ENCODE measurements at regions not wholly inside any gene's neighbourhood (a gene's known extent, or its start where the extent isn't known, plus 50 kb on each side); places are given as distances from the start of the nearest gene placed in this dataset.
"Not testable (repeated sequence)": the region's sequence is repeated elsewhere in the genome, so short reads cannot be mapped to it uniquely, and the experiment has no call there.

- DNase-seq (ENCODE audit: low read depth) = peak; percentile 86
Observed at GRCh38 chr7:149714081-149714909, 59.1 kb downstream of the ZNF467 start.

GRCh38 chr7:149713731-149714068, 59.7 kb downstream of the ZNF467 start:
- no peak for DNase-seq (ENCODE audit: low read depth)

DNA sequence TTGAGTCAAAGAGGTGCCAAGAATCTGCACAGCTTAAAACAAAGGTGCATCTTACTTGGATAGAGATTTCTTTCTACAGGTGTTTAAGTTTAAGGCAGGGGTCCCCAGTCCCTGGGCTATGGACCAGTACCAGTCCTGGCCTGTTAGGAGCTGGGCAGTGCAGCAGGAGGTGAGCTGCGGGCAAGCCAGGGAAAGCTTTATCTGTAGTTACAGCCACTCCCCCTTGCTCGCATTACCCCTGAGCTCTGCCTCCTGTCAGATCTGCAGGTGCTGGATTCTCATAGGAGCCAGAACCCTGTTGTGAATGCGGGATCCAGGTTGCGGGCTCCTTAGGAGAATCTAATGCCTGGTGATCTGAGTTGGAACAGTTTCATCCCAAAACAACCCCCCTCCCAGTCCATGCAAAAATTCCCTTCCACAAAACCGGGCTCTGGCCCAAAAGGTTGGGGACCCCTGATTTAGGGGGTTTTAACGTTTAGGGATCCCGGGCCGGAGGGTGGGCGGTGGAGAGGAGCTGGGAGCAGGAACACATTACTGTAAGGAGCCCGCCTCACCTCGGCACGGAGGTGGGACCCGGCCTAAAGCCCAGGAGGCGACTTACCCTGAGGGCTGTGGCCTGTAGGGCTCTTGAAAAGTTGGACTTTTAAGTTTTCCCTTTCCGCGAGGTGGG, 60.2 kb downstream of the ZNF467 start:
- no peak for DNase-seq (ENCODE audit: low read depth)

- no peak for DNase-seq (ENCODE audit: low read depth)
Observed at GRCh38 chr7:149708026-149708425, 65.4 kb downstream of the ZNF467 start.

DNA sequence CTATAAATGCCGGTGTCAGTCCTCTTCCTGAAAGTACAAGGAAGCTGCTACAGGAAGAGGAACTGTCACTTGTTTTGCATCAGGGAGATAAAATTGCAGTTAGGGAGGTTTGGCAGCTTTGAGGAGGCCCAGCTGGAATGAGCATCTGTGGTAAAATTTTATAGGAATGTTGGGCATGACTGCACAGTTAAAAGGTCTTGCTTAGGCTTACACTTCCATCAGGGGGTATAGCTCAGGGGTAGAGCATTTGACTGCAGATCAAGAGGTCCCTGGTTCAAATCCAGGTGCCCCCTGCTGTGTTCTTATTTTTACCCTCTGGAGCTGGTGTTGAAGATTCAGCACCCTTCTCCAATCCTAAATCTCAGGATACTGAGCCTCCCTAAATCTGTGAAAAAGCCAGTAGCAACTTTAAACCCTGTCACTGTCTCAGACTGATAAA, 65.9 kb downstream of the ZNF467 start:
- peak; percentile 25 for DNase-seq (ENCODE audit: low read depth)

GRCh38 chr7:149706398-149706797, 67.0 kb downstream of the ZNF467 start:
- DNase-seq (ENCODE audit: low read depth) = no peak

GRCh38 chr7:149704507-149704906, 68.9 kb downstream of the ZNF467 start:
- DNase-seq (ENCODE audit: low read depth) = peak; percentile 17

DNA sequence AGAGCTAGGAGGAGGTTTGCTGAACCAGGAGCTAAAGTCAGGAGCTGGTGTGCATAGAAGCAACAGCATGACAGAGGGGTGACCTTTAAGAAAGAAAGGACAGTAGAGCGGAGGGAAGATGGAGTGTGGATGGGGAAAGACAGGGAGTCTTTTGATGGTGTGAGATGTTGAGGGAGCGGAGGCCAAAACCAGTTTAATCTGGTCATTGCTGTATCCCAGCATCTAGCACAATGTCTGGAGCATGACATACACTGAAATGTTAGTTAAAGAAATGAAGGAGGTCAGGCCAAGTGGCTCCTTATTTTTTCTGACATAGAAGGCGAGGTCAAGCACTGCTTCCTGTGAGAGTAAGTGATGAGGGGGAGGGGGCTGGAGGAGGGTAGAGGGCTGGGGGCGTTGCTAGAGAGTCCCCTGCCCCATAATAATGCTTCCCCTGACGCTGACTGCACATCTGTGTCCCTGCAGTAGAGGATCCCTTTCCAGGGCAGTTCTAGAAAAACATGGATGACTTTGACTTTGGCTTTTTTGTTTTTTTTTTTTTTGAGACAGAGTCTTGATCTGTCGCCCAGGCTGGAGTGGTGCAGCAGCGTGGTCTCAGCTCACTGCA, 70.2 kb downstream of the ZNF467 start:
- no peak for DNase-seq (ENCODE audit: low read depth)

GRCh38 chr7:149701495-149702240, 71.7 kb downstream of the ZNF467 start:
- no peak for DNase-seq (ENCODE audit: low read depth)

GRCh38 chr7:149697767-149698166, 75.6 kb downstream of the ZNF467 start:
- DNase-seq (ENCODE audit: low read depth) = not testable (repeated sequence)

- DNase-seq (ENCODE audit: low read depth) = no peak
Observed at GRCh38 chr7:149696280-149696679, 77.1 kb downstream of the ZNF467 start.

DNA sequence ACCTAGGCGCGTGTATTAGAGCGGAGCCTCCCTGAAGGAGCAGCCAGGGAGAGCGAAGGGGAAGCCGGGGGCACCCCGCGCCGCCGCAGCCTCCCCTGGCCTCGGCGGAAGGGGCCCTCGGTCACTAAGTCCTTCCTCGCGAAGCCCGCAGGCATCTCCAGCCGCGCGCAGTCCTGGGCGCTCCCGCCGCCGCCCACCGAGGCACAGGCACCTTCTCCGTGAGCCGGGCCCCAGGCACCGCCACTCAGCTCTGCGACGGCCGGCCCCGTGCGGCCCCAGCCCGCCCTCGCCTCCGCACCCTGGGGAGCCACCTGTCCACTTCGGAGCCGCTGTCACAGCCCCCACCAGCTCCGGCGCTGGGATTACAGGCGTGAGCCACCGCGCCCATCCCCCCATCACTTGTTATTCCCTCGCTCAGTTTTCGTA, 80.8 kb downstream of the ZNF467 start:
- DNase-seq (ENCODE audit: low read depth) = no peak

DNA sequence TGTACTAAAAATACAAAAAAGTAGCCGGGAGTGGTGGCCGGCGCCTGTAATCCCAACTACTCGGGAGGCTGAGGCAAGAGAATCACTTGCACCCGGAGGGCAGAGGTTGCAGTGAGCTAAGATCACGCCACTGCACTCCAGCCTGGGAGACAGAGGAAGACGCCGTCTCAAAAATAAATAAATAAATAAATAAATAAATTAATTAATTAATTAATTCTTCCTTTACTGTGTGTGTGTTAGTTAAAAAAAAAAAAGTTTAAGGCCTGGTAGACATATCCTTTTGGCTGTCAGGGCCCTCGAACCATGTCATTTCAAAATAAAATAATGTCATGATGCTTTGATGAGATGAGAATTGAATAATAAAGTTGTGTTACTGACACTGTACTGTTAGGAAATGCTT, 81.3 kb downstream of the ZNF467 start:
- no peak for DNase-seq (ENCODE audit: low read depth)

- DNase-seq (ENCODE audit: low read depth) = peak; percentile 68
Observed at GRCh38 chr7:149690688-149691446, 82.5 kb downstream of the ZNF467 start.

- no peak for DNase-seq (ENCODE audit: low read depth)
Observed at GRCh38 chr7:149689291-149689721, 84.1 kb downstream of the ZNF467 start.

GRCh38 chr7:149688836-149689235, 84.6 kb downstream of the ZNF467 start:
- no peak for DNase-seq (ENCODE audit: low read depth)

DNA sequence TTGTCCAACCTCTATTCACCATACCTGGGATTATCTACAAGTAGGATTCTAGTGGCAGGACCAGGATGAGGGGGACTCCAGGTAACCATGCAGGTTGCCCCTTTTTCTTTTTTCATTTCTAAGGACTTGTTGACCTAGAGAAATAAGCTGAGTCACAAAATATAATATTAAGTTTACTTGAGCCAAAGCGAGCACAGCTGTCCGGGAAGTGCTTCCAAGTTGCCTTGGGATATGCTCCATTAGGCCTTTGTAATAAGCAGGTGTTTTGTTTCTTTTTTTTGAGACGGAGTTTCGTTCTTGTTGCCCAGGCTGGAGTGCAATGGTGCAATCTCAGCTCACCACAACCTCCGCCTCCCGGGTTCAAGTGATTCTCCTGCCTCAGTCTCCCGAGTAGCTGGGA, 85.6 kb downstream of the ZNF467 start:
- DNase-seq (ENCODE audit: low read depth) = not testable (repeated sequence)

- DNase-seq (ENCODE audit: low read depth) = no peak
Observed at GRCh38 chr7:149686449-149686848, 86.9 kb downstream of the ZNF467 start.

GRCh38 chr7:149686011-149686410, 87.4 kb downstream of the ZNF467 start:
- peak; percentile 15 for DNase-seq (ENCODE audit: low read depth)

DNA sequence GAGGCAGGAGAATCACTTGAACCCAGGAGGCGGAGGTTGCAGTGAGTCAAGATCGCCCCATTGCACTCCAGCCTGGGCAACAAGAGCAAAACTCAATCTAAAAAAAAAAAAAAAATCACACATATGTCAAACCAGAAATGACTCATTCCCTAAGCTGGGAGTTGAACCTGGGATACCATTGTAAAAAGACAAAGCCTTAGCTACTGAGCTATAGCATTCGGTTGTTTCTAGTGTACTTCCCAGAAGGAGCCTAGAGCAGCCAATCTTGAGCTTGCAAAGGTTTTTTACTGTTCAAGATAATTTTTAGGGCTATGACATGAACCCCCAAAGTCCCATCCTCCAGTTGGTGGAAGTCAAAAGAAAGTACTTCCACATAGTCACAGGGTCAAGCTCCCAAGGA, 87.9 kb downstream of the ZNF467 start:
- peak; percentile 31 for DNase-seq (ENCODE audit: low read depth)

- DNase-seq (ENCODE audit: low read depth) = no peak
Observed at GRCh38 chr7:149683898-149684297, 89.5 kb downstream of the ZNF467 start.

GRCh38 chr7:149683181-149683580, 90.2 kb downstream of the ZNF467 start:
- DNase-seq (ENCODE audit: low read depth) = no peak
